ENCODE measurements at regions not wholly inside any gene's neighbourhood (a gene's known extent, or its start where the extent isn't known, plus 50 kb on each side); places are given as distances from the start of the nearest gene placed in this dataset.

- intact Hi-C loops (cut with DNase I), result no loop called here
- no peaks in the 10 kb centered on the region for H3K4me1 ChIP-seq
Observed at GRCh38 chr14:35979531-35979930, 153.4 kb downstream of the BRMS1L start.

GRCh38 chr14:35978561-35978960, 152.4 kb downstream of the BRMS1L start:
- Histone ChIP-seq H3K36me3 (no peaks in the 10 kb centered on the region), H3K4me1 (no peaks in the 10 kb centered on the region), H3K27ac (no peak overlapping the region), H3K27me3 (no peaks in the 10 kb centered on the region), H3K9me3 (no peaks in the 10 kb centered on the region), H3K4me3 (no peak overlapping the region)
- no peak for TF ChIP-seq CTCF (IDR thresholded peaks at IDR 0.05)
- intact Hi-C loops (cut with DNase I), result no loop called here
- DNase-seq (ENCODE audit: low spot score in 2 of 2), result no peak

More at GRCh38 chr14:35979531-35979930, 153.4 kb downstream of the BRMS1L start:
- DNase-seq (ENCODE audit: low spot score in 2 of 2), result no peak
- Histone ChIP-seq H3K27me3 (no peaks in the 10 kb centered on the region), H3K27ac (no peak overlapping the region), H3K4me3 (no peak overlapping the region), H3K36me3 (no peaks in the 10 kb centered on the region), H3K9me3 (no peaks in the 10 kb centered on the region)
- TF ChIP-seq CTCF (IDR thresholded peaks at IDR 0.05), result no peak

- H3K4me1 ChIP-seq, result no peaks in the 10 kb centered on the region
- H3K27me3 ChIP-seq, result no peaks in the 10 kb centered on the region
- DNase-seq (ENCODE audit: low spot score in 2 of 2), result no peak
- no peaks in the 10 kb centered on the region for H3K9me3 ChIP-seq
- intact Hi-C loops (cut with DNase I), result no loop called here
- H3K36me3 ChIP-seq, result no peaks in the 10 kb centered on the region
- TF ChIP-seq CTCF (IDR thresholded peaks at IDR 0.05), result no peak
- no peak overlapping the region for H3K4me3 ChIP-seq
- H3K27ac ChIP-seq, result no peak overlapping the region
Observed at GRCh38 chr14:35975814-35976213, 149.7 kb downstream of the BRMS1L start.

GRCh38 chr14:35973770-35974169, 147.6 kb downstream of the BRMS1L start:
- H3K4me3 ChIP-seq, result no peak overlapping the region
- intact Hi-C loops (cut with DNase I), result no loop called here
- DNase-seq (ENCODE audit: low spot score in 2 of 2), result no peak
- no peak overlapping the region for H3K27ac ChIP-seq
- no peak for TF ChIP-seq CTCF (IDR thresholded peaks at IDR 0.05)
- H3K27me3 ChIP-seq, result no peaks in the 10 kb centered on the region
- H3K4me1 ChIP-seq, result no peaks in the 10 kb centered on the region
- no peaks in the 10 kb centered on the region for H3K36me3 ChIP-seq
- H3K9me3 ChIP-seq, result no peaks in the 10 kb centered on the region

DNA sequence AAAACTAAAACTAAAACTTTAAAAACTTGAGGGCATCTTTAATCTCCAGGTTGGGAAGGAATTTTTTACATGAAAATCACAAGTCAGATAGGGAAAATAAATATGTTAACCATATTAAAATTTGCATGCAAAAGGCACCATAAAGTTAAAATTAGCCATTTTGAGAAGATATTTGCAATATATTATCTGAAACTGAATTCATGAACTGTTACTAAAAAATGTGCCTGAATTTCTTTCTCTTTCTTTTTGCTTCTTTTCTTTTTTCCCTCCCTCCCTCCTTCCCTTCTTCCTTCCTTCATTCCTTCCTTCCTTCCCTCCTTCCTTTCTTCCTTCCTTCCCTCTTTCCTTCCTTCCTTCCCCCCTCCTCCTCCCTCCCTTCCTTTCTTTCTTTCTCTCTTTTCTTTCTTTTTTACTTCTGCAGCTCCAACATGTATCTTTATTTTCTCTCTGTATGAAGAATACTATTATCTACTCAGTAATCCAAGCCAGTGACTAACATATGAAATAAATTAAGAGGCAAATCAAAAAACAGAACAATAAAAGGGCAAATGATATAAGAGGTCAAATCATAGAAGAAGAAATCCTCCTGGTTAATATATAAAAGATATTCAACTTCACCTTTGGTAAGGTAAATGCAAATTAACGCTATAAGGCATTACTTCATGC, 146.0 kb downstream of the BRMS1L start:
- intact Hi-C loops (cut with DNase I), result no loop called here
- Histone ChIP-seq H3K4me1 (no peaks in the 10 kb centered on the region), H3K9me3 (no peaks in the 10 kb centered on the region), H3K4me3 (no peak overlapping the region), H3K36me3 (no peaks in the 10 kb centered on the region), H3K27ac (no peak overlapping the region), H3K27me3 (no peaks in the 10 kb centered on the region)
- DNase-seq (ENCODE audit: low spot score in 2 of 2), result no peak
- TF ChIP-seq CTCF (IDR thresholded peaks at IDR 0.05), result no peak

DNA sequence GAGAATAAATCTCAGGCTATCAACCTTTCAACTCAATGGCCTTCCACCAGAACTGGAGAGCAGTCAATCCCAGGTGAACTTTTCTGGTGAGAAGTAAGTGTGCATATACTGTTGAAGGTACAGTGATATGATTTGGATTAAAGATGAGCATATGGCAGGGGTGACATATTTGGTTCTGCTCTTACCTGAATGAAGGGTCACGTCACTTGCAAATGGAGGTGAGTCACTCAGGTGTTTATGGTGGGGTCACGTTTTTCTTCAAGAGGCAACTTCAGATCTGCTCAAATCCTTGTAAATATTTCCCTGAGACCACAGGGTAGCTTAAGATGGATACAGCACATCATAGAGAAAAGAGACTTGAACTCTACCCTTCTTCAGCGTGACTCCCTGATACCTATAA, 143.2 kb downstream of the BRMS1L start:
- no peak overlapping the region for H3K27ac ChIP-seq
- intact Hi-C loops (cut with DNase I), result no loop called here
- no peak for DNase-seq (ENCODE audit: low spot score in 2 of 2)

More for the DNA sequence above, 143.2 kb downstream of the BRMS1L start:
- Histone ChIP-seq H3K36me3 (no peaks in the 10 kb centered on the region), H3K9me3 (no peaks in the 10 kb centered on the region), H3K27me3 (no peaks in the 10 kb centered on the region), H3K4me1 (no peaks in the 10 kb centered on the region), H3K4me3 (no peak overlapping the region)
- TF ChIP-seq CTCF (IDR thresholded peaks at IDR 0.05), result no peak

All from ascending aorta (tissue), 2 donors.